ENCODE measurements at regions not wholly inside any gene's neighbourhood (a gene's known extent, or its start where the extent isn't known, plus 50 kb on each side); places are given as distances from the start of the nearest gene placed in this dataset.

DNA sequence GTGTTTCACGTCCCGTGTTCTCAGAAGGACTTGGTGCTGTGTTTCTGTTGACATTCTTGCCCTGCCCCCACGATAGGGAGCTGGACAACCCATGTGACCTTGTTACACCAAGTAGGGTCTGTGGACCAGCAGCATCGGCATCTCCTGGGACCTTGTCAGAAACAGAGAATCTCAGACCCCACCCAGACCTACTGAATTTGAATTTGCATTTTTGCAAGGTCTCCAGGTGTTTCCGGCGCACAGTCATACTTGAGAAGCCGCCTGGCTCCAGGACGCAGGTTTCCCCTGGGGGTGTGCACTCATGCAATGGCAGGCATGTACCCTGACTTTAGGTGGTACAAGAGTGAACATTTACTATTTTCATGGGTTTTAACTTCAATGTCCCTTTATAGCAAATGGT is 117.9 kb downstream of the TLE3 start:
- H3K27ac ChIP-seq (ENCODE audit: low read depth, low read length), result no peak overlapping the region
- no peak overlapping the region for H3K4me3 ChIP-seq (ENCODE audit: low read depth in 1 of 5, low read length in 5 of 5)
- peaks cover 0 to 11% (median 10%) of the 10 kb centered on the region in 5 donors for H3K27me3 ChIP-seq (ENCODE audit: control insufficient read depth in 5 of 5, insufficient read depth in 4 of 5, low read length in 5 of 5)
- no peaks in the 10 kb centered on the region for H3K36me3 ChIP-seq (ENCODE audit: control insufficient read depth in 5 of 5, insufficient read depth in 5 of 5, low read length in 5 of 5)
- H3K9me3 ChIP-seq (ENCODE audit: control insufficient read depth in 5 of 5, low read length in 5 of 5), result no peaks in the 10 kb centered on the region
- H3K4me1 ChIP-seq (ENCODE audit: control insufficient read depth in 5 of 5, insufficient read depth in 5 of 5, low read length in 5 of 5), result no peaks in the 10 kb centered on the region
- no peak overlapping the region for H3K9ac ChIP-seq (ENCODE audit: low read length in 5 of 5)

DNA sequence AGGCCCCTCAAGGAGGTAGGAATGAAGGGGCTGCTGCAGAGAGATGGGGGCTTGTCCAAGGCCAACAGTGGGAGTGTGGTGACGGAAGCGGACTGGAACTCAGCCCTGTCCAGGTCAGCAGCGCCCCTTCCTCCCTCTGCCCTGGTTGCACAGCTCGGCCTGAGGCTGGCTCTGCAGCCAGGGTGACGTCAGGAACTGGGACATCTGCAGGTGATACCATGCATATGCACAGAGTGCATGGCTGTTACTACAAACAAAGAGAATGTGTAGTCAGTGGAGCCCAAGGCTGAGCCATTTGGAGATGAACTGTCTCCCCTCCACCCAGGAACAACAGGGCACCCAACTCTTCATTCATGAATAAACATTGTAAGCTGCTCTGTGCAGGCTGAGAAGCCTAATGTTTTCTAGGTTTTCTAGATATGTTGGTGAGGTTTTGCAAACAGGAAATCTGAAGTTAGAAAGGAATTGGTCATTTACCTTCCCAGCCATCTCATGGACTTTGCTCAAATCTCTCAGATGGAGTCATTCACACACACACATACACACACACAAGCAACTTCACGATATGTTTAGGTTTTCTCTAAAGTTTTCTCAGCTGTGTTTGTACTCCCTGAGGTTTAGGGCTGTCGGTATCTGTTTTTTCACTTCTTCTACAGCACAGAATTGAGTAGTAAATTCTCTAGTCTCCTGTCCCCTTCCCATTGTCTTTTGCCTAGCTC is 117.2 kb downstream of the TLE3 start:
- Histone ChIP-seq H3K27me3 (ENCODE audit: control insufficient read depth in 5 of 5, insufficient read depth in 4 of 5, low read length in 5 of 5) (peaks cover 0 to 10% (median 7%) of the 10 kb centered on the region in 5 donors), H3K27ac (ENCODE audit: low read depth, low read length) (no peak overlapping the region), H3K9ac (ENCODE audit: low read length in 5 of 5) (no peak overlapping the region), H3K4me3 (ENCODE audit: low read depth in 1 of 5, low read length in 5 of 5) (no peak overlapping the region), H3K4me1 (ENCODE audit: control insufficient read depth in 5 of 5, insufficient read depth in 5 of 5, low read length in 5 of 5) (no peaks in the 10 kb centered on the region), H3K36me3 (ENCODE audit: control insufficient read depth in 5 of 5, insufficient read depth in 5 of 5, low read length in 5 of 5) (no peaks in the 10 kb centered on the region), H3K9me3 (ENCODE audit: control insufficient read depth in 5 of 5, low read length in 5 of 5) (no peaks in the 10 kb centered on the region)

DNA sequence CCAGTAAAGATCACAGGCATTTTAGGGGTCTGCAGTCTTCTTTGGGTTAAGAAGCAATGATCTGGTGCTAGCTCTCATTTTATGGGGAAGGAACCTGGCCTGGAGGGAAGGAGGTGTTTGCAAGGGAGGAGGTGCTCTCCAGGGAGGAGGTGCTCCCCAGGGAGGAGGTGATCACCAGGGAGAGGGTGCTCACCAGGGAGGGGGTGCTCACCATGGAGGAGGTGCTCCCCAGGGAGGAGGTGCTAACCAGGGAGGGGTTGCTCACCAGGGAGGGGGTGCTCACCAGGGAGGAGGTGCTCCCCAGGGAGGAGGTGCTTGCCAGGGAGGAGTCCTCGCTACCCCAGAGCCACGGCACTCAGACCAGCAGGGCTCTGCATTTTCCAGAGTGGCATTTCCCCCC is 115.7 kb downstream of the TLE3 start:
- Histone ChIP-seq H3K36me3 (ENCODE audit: control insufficient read depth in 5 of 5, insufficient read depth in 5 of 5, low read length in 5 of 5) (no peaks in the 10 kb centered on the region), H3K9ac (ENCODE audit: low read length in 5 of 5) (no peak overlapping the region), H3K27me3 (ENCODE audit: control insufficient read depth in 5 of 5, insufficient read depth in 4 of 5, low read length in 5 of 5) (peaks cover 3 to 19% (median 12%) of the 10 kb centered on the region in 5 donors), H3K9me3 (ENCODE audit: control insufficient read depth in 5 of 5, low read length in 5 of 5) (no peaks in the 10 kb centered on the region), H3K27ac (ENCODE audit: low read depth, low read length) (no peak overlapping the region), H3K4me3 (ENCODE audit: low read depth in 1 of 5, low read length in 5 of 5) (no peak overlapping the region), H3K4me1 (ENCODE audit: control insufficient read depth in 5 of 5, insufficient read depth in 5 of 5, low read length in 5 of 5) (no peaks in the 10 kb centered on the region)

DNA sequence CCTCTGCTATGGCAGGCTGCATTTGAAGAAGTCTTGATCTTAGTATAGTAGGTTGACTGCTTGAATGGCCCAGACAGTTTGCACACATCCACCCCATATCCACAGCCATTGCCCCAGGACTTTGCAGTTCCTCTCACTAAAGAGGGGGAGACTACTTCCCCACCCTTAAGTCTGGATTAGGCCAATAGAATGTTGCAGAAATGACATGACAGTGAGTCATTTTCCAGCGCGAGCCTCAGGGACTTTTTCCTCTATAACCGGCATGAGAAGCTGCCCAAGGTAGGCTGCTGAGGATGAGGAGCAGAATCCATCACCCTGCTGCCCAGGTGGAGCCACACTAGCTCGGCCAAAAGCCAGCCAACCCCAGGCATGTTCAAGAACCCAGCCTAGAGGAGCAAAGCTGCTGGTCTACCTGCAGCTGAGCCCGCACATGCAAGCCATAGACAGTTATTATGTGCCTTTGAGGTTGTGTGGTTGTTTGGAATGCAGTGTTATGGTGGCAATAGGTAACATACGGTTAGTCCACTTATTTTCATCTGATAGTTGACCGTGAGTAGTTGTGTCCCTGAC is 113.9 kb downstream of the TLE3 start:
- H3K27ac ChIP-seq (ENCODE audit: low read depth, low read length), result no peak overlapping the region
- no peak overlapping the region for H3K9ac ChIP-seq (ENCODE audit: low read length in 5 of 5)
- H3K4me3 ChIP-seq (ENCODE audit: low read depth in 1 of 5, low read length in 5 of 5), result no peak overlapping the region
- peaks cover 3 to 24% (median 18%) of the 10 kb centered on the region in 5 donors for H3K27me3 ChIP-seq (ENCODE audit: control insufficient read depth in 5 of 5, insufficient read depth in 4 of 5, low read length in 5 of 5)
- no peaks in the 10 kb centered on the region for H3K4me1 ChIP-seq (ENCODE audit: control insufficient read depth in 5 of 5, insufficient read depth in 5 of 5, low read length in 5 of 5)
- no peaks in the 10 kb centered on the region for H3K36me3 ChIP-seq (ENCODE audit: control insufficient read depth in 5 of 5, insufficient read depth in 5 of 5, low read length in 5 of 5)
- no peaks in the 10 kb centered on the region for H3K9me3 ChIP-seq (ENCODE audit: control insufficient read depth in 5 of 5, low read length in 5 of 5)

DNA sequence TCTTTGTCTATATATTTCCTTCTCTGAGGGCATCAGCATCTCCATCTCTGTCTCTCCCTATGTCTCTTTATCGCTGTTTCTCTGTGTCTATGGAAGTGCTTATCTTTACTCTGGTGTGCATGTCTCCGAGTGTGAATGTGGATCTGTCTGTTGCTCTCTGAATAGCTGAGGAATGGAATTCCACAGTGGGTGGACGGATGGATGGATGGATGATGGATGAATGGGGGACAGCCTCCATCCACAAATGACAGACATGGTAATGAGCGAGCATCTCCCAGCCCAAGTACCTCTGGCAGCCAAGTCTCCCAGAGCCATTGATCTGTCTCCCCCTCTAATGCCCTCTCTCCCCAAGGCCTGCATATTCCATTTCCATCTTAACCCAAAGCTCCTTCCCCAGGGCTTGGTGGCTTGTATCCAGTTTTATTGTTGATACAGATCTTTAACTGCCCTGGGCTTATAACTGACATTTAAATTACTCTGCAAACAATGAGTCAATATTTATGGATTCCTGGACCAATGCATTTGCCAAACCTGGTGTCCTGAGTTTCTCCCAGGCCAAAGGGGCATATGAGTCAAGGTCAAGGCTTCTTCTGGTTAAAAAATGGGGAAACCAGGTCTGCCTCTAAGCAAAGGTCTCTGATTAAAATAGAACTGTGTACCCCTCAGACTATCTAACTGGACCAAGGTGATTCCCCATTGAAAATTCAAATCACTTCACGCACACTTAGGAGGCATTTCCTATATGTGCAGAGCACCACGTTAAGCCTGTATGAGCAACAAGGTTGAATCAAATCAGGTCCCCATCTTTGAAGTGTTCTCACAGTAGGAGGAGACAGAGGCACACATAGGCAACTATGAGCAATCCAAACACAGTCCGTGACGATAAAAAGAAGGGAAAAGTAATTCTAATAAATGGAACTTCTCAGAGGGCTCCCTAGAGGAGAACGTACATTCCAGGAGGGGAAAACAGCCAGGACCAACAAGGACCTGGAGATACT is 109.9 kb downstream of the TLE3 start:
- no peaks in the 10 kb centered on the region for H3K36me3 ChIP-seq (ENCODE audit: control insufficient read depth in 5 of 5, insufficient read depth in 5 of 5, low read length in 5 of 5)
- H3K4me1 ChIP-seq (ENCODE audit: control insufficient read depth in 5 of 5, insufficient read depth in 5 of 5, low read length in 5 of 5), result no peaks in the 10 kb centered on the region
- no peaks in the 10 kb centered on the region for H3K9me3 ChIP-seq (ENCODE audit: control insufficient read depth in 5 of 5, low read length in 5 of 5)
- H3K4me3 ChIP-seq (ENCODE audit: low read depth in 1 of 5, low read length in 5 of 5), result no peak overlapping the region
- no peak overlapping the region for H3K9ac ChIP-seq (ENCODE audit: low read length in 5 of 5)
- peaks cover 3 to 38% (median 32%) of the 10 kb centered on the region in 5 donors for H3K27me3 ChIP-seq (ENCODE audit: control insufficient read depth in 5 of 5, insufficient read depth in 4 of 5, low read length in 5 of 5)
- H3K27ac ChIP-seq (ENCODE audit: low read depth, low read length), result no peak overlapping the region

DNA sequence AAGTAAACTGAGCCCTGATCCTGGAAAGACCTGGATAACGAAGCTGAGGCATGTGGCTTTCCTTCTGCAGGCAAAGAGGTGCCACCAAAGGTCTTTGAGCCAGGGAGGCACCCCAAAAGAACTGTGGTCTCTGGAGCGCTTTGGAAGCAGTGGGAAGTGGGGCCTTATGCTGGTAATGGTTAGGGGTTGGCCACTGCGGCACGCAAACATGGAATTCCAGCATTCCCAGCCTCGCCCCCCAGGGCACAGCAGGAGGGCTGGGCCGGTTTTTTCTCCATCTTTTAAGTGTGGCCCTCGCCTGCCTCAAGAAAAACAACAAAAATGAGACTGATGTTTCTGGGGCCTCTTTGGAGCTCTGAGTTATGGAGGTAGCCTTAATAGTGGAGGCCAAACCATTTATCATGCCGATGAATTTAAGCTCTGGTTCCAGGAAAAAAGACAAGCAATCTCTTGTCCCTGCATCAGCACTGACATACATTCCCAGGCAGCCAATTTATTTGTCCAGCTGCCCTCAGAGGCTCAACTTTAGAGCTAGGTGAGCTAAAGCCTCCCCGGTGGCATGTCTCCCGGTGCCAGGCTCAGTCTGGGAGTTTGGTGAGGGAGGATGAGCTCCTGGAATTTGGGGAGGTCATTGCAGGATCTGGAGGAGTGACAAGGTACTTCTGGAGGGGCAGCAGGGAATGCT is 109.0 kb downstream of the TLE3 start:
- H3K27me3 ChIP-seq (ENCODE audit: control insufficient read depth in 5 of 5, insufficient read depth in 4 of 5, low read length in 5 of 5), result peaks cover 3 to 37% (median 32%) of the 10 kb centered on the region in 5 donors
- no peak overlapping the region for H3K9ac ChIP-seq (ENCODE audit: low read length in 5 of 5)
- no peaks in the 10 kb centered on the region for H3K36me3 ChIP-seq (ENCODE audit: control insufficient read depth in 5 of 5, insufficient read depth in 5 of 5, low read length in 5 of 5)
- H3K9me3 ChIP-seq (ENCODE audit: control insufficient read depth in 5 of 5, low read length in 5 of 5), result no peaks in the 10 kb centered on the region
- H3K27ac ChIP-seq (ENCODE audit: low read depth, low read length), result no peak overlapping the region
- no peak overlapping the region for H3K4me3 ChIP-seq (ENCODE audit: low read depth in 1 of 5, low read length in 5 of 5)
- no peaks in the 10 kb centered on the region for H3K4me1 ChIP-seq (ENCODE audit: control insufficient read depth in 5 of 5, insufficient read depth in 5 of 5, low read length in 5 of 5)

DNA sequence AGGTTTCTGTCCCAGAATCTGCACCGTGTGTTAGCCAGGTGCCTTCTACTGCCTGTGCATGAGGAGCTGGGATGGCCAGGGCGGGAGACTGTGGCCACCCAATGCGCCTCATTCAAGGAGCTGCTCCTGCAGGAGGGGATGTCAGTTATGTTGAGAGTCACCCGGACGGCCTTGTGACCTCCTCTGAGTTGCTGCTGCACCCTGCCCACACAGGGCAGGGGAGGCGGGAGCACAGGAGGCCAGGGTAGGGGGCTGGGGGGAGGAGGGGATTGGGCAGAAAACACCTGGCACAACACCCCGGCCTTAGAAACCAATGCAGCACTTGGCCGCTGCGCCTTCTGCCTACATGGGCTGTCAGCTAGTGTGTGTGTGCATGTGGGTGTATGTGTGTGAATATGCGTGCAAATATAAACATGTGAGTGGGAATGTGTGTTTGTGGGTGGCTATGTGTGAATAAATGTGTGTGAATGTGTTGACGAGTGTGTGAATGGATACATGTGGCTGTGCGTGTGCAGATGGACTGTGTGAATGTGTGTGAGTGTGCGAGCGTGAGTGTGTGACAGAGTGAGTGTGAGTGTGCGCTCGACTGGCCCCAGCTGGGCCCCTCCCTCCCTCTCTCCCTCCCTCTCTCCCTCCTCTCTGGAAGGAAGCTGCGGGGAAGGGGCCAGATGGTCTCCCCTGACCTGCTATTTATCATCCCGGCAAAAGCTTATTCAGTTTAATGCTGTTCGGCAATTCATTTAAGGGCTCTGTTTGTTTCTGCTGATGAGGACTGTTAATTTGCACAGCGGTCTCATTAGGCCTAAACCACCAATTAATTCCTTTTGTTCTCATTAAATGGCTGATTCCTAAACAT is 106.9 kb downstream of the TLE3 start:
- Histone ChIP-seq H3K27ac (ENCODE audit: low read depth, low read length) (no peak overlapping the region), H3K4me3 (ENCODE audit: low read depth in 1 of 5, low read length in 5 of 5) (no peak overlapping the region), H3K9me3 (ENCODE audit: control insufficient read depth in 5 of 5, low read length in 5 of 5) (peaks cover 0 to 5% (median 2%) of the 10 kb centered on the region in 5 donors), H3K27me3 (ENCODE audit: control insufficient read depth in 5 of 5, insufficient read depth in 4 of 5, low read length in 5 of 5) (peaks cover 3 to 33% (median 32%) of the 10 kb centered on the region in 5 donors), H3K9ac (ENCODE audit: low read length in 5 of 5) (no peak overlapping the region), H3K36me3 (ENCODE audit: control insufficient read depth in 5 of 5, insufficient read depth in 5 of 5, low read length in 5 of 5) (no peaks in the 10 kb centered on the region), H3K4me1 (ENCODE audit: control insufficient read depth in 5 of 5, insufficient read depth in 5 of 5, low read length in 5 of 5) (no peaks in the 10 kb centered on the region)

DNA sequence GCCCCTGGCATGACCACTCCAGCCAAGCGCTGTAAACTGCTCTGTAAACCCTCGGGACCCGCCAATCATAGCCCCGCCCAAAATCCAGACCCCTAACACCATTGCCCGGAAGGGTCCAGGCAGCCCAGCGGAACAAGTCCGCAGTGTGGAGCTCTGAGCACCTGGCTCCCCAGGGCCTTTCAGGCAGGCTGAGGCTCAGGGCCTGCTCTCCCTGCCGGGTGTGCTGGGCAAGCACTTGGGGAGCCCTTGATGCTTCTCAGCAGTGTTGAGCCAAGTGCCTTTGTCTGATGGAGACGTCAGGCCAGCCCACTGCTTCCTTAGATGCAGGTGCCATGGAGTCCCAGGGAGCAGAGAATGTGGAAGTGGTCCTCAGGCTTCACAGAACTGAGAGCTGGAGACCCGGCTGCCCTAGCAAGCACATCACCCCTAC is 106.2 kb downstream of the TLE3 start:
- Histone ChIP-seq H3K27me3 (ENCODE audit: control insufficient read depth in 5 of 5, insufficient read depth in 4 of 5, low read length in 5 of 5) (peaks cover under 1 to 30% (median 27%) of the 10 kb centered on the region in 5 donors), H3K27ac (ENCODE audit: low read depth, low read length) (no peak overlapping the region)

DNA sequence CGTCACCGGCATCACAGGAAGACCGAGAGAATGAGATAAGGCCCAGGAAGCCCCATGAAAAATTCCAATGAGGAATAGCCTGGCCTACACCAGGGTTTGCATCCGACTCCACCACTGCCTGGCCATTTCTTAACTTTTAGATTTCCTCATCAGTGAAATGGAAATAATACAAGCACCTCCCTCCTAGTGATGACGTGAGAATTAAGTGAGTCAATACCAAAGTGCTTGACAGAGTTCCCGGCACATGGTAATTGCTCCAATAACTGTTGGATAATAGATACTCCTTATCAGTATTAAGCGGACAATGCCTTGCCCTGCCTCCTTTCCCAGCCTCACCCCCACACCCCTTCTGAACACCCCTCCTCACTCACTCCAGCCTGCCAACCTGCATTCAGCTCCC is 105.4 kb downstream of the TLE3 start:
- Histone ChIP-seq H3K27me3 (ENCODE audit: control insufficient read depth in 5 of 5, insufficient read depth in 4 of 5, low read length in 5 of 5) (peaks cover 0 to 26% (median 22%) of the 10 kb centered on the region in 5 donors), H3K9me3 (ENCODE audit: control insufficient read depth in 5 of 5, low read length in 5 of 5) (peaks cover 0 to 5% (median 2%) of the 10 kb centered on the region in 5 donors), H3K27ac (ENCODE audit: low read depth, low read length) (no peak overlapping the region), H3K4me1 (ENCODE audit: control insufficient read depth in 5 of 5, insufficient read depth in 5 of 5, low read length in 5 of 5) (no peaks in the 10 kb centered on the region), H3K36me3 (ENCODE audit: control insufficient read depth in 5 of 5, insufficient read depth in 5 of 5, low read length in 5 of 5) (no peaks in the 10 kb centered on the region), H3K4me3 (ENCODE audit: low read depth in 1 of 5, low read length in 5 of 5) (no peak overlapping the region), H3K9ac (ENCODE audit: low read length in 5 of 5) (no peak overlapping the region)

More for the DNA sequence above, 106.2 kb downstream of the TLE3 start:
- H3K4me1 ChIP-seq (ENCODE audit: control insufficient read depth in 5 of 5, insufficient read depth in 5 of 5, low read length in 5 of 5), result no peaks in the 10 kb centered on the region
- H3K9me3 ChIP-seq (ENCODE audit: control insufficient read depth in 5 of 5, low read length in 5 of 5), result peaks cover 0 to 5% (median 2%) of the 10 kb centered on the region in 5 donors
- no peaks in the 10 kb centered on the region for H3K36me3 ChIP-seq (ENCODE audit: control insufficient read depth in 5 of 5, insufficient read depth in 5 of 5, low read length in 5 of 5)
- H3K4me3 ChIP-seq (ENCODE audit: low read depth in 1 of 5, low read length in 5 of 5), result no peak overlapping the region
- no peak overlapping the region for H3K9ac ChIP-seq (ENCODE audit: low read length in 5 of 5)
